ENCODE measurements at regions not wholly inside any gene's neighbourhood (a gene's known extent, or its start where the extent isn't known, plus 50 kb on each side); places are given as distances from the start of the nearest gene placed in this dataset.

DNA sequence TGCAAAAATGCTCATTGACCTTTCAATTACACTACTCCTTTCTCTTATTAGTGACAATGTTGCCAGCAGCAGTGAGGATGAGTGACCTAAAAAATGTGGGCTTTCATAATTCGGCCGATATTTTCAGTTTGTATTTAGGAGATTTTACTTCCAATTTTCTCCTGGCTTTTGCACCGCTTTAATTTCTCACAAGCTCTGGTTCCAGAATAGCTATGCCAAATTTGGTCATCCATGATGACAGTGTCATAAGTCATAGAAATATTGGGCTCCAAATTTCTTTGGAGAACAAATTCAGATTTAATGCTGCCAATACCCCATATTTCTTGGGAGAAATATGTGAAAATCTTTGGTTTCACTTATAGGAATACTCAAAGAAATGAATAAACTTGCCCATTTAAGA is 187.7 kb upstream of the HCCS start:
- DNase-seq, result no peak
- no peaks in the 10 kb centered on the region for H3K79me2 ChIP-seq (ENCODE audit: low read length)
- H3K9me2 ChIP-seq (replicated peaks; ENCODE audit: insufficient read depth, low read length), result no peaks in the 10 kb centered on the region
- no peaks in the 10 kb centered on the region for H4K20me1 ChIP-seq (ENCODE audit: insufficient read depth, low read length)
- H3K27ac ChIP-seq (ENCODE audit: low read length), result no peak overlapping the region
- TF ChIP-seq, protein P1, sequence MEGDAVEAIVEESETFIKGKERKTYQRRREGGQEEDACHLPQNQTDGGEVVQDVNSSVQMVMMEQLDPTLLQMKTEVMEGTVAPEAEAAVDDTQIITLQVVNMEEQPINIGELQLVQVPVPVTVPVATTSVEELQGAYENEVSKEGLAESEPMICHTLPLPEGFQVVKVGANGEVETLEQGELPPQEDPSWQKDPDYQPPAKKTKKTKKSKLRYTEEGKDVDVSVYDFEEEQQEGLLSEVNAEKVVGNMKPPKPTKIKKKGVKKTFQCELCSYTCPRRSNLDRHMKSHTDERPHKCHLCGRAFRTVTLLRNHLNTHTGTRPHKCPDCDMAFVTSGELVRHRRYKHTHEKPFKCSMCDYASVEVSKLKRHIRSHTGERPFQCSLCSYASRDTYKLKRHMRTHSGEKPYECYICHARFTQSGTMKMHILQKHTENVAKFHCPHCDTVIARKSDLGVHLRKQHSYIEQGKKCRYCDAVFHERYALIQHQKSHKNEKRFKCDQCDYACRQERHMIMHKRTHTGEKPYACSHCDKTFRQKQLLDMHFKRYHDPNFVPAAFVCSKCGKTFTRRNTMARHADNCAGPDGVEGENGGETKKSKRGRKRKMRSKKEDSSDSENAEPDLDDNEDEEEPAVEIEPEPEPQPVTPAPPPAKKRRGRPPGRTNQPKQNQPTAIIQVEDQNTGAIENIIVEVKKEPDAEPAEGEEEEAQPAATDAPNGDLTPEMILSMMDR (IDR thresholded peaks at IDR 0.05; ENCODE audit: low read length), result no peak
- TF ChIP-seq EZH2 (optimal IDR thresholded peaks at IDR 0.05; ENCODE audit: low read depth, low read length), result no peak
- no peak for TF ChIP-seq EZH2phosphoT487 (IDR thresholded peaks at IDR 0.05; ENCODE audit: low read length)
- no peak overlapping the region for H2AFZ ChIP-seq (ENCODE audit: low read length)
- H3F3A ChIP-seq (ENCODE audit: insufficient read depth, low read length), result no peaks in the 10 kb centered on the region
- H3K4me2 ChIP-seq (ENCODE audit: low read depth, low read length), result no peak overlapping the region
- no peaks in the 10 kb centered on the region for H3K27me3 ChIP-seq (replicated peaks; ENCODE audit: insufficient read depth, low read length)
- H3K9ac ChIP-seq (ENCODE audit: low read length), result no peak overlapping the region
- H3K9me3 ChIP-seq (replicated peaks; ENCODE audit: insufficient read depth, low read length), result no peaks in the 10 kb centered on the region
- no peaks in the 10 kb centered on the region for H3K4me1 ChIP-seq (ENCODE audit: low read length)
- no peak overlapping the region for H3K4me3 ChIP-seq (ENCODE audit: low read length)
- no peaks in the 10 kb centered on the region for H3K36me3 ChIP-seq (replicated peaks; ENCODE audit: insufficient read depth, low read length)

DNA sequence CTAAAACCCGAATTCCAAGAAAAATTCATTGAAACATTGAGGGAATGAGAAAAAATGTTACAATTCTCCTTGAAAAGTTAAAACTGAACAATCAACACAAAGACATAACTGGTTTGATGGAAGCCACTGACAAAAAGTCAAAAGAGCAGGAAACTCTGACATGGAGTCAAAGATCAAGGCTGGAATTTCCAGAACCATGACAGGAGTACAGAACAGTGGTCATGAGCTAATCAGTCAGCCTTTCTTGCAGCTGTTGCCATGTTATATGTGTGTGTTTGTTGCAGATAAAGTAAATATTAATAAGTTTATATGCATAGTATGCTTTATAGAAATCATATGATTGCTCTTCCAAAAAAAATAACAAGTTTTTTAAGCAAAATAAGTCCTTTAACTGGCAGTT is 184.7 kb upstream of the HCCS start:
- H3K4me1 ChIP-seq (ENCODE audit: low read length), result no peaks in the 10 kb centered on the region
- no peak overlapping the region for H3K27ac ChIP-seq (ENCODE audit: low read length)
- H3K9me2 ChIP-seq (replicated peaks; ENCODE audit: insufficient read depth, low read length), result no peaks in the 10 kb centered on the region
- no peaks in the 10 kb centered on the region for H3K9me3 ChIP-seq (replicated peaks; ENCODE audit: insufficient read depth, low read length)
- no peak overlapping the region for H3K4me3 ChIP-seq (ENCODE audit: low read length)
- H3K36me3 ChIP-seq (replicated peaks; ENCODE audit: insufficient read depth, low read length), result no peaks in the 10 kb centered on the region
- H3K79me2 ChIP-seq (ENCODE audit: low read length), result no peaks in the 10 kb centered on the region
- H3K27me3 ChIP-seq (replicated peaks; ENCODE audit: insufficient read depth, low read length), result no peaks in the 10 kb centered on the region
- H3K9ac ChIP-seq (ENCODE audit: low read length), result no peak overlapping the region
- no peaks in the 10 kb centered on the region for H4K20me1 ChIP-seq (ENCODE audit: insufficient read depth, low read length)
- no peak overlapping the region for H2AFZ ChIP-seq (ENCODE audit: low read length)
- DNase-seq, result no peak
- TF ChIP-seq, protein P1 (IDR thresholded peaks at IDR 0.05; ENCODE audit: low read length), result no peak
- TF ChIP-seq EZH2phosphoT487 (IDR thresholded peaks at IDR 0.05; ENCODE audit: low read length) (no peak), EZH2 (optimal IDR thresholded peaks at IDR 0.05; ENCODE audit: low read depth, low read length) (no peak)
- no peak overlapping the region for H3K4me2 ChIP-seq (ENCODE audit: low read depth, low read length)
- H3F3A ChIP-seq (ENCODE audit: insufficient read depth, low read length), result no peaks in the 10 kb centered on the region

DNA sequence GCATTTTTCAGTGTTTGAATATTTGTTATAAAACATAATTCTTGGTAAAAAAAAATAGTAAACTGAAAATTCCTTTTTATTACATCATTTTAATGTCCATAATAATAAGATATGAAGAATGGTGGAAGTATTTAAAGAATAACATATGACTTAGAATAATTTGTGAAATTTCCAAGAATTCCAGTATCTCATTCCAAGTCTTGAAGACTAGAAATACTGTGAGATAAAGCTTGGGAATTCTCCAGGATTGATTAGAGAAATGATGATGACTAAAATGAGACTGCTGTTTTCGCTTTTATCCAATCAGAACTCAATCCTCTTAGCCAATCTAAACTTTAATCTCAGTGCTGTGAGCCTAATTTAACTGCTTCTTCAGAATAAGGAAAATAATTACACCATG is 184.2 kb upstream of the HCCS start:
- H3K4me3 ChIP-seq (ENCODE audit: low read length), result no peak overlapping the region
- no peaks in the 10 kb centered on the region for H3K27me3 ChIP-seq (replicated peaks; ENCODE audit: insufficient read depth, low read length)
- H3K9ac ChIP-seq (ENCODE audit: low read length), result no peak overlapping the region
- no peak for DNase-seq
- H3K9me3 ChIP-seq (replicated peaks; ENCODE audit: insufficient read depth, low read length), result no peaks in the 10 kb centered on the region
- H4K20me1 ChIP-seq (ENCODE audit: insufficient read depth, low read length), result no peaks in the 10 kb centered on the region
- no peaks in the 10 kb centered on the region for H3K36me3 ChIP-seq (replicated peaks; ENCODE audit: insufficient read depth, low read length)
- H3K9me2 ChIP-seq (replicated peaks; ENCODE audit: insufficient read depth, low read length), result no peaks in the 10 kb centered on the region
- H2AFZ ChIP-seq (ENCODE audit: low read length), result no peak overlapping the region
- H3K4me1 ChIP-seq (ENCODE audit: low read length), result no peaks in the 10 kb centered on the region
- no peak overlapping the region for H3K4me2 ChIP-seq (ENCODE audit: low read depth, low read length)
- TF ChIP-seq EZH2phosphoT487 (IDR thresholded peaks at IDR 0.05; ENCODE audit: low read length) (no peak), EZH2 (optimal IDR thresholded peaks at IDR 0.05; ENCODE audit: low read depth, low read length) (no peak)
- TF ChIP-seq, protein P1 (IDR thresholded peaks at IDR 0.05; ENCODE audit: low read length), result no peak
- no peaks in the 10 kb centered on the region for H3K79me2 ChIP-seq (ENCODE audit: low read length)
- H3F3A ChIP-seq (ENCODE audit: insufficient read depth, low read length), result no peaks in the 10 kb centered on the region
- no peak overlapping the region for H3K27ac ChIP-seq (ENCODE audit: low read length)
